GM19351 (cell line): ENCODE measurements at regions not wholly inside any gene's neighbourhood (a gene's known extent, or its start where the extent isn't known, plus 50 kb on each side); places are given as distances from the start of the nearest gene placed in this dataset.

Experiments used
- ATAC-seq: cut with Tn5 transposase; IDR thresholded peaks from one replicate; pipeline ENCODE4 v1.9.1; 2021; ENCODE audit warnings: mild to moderate bottlenecking, moderate library complexity; ENCODE audit not compliant: unreplicated experiment

DNA sequence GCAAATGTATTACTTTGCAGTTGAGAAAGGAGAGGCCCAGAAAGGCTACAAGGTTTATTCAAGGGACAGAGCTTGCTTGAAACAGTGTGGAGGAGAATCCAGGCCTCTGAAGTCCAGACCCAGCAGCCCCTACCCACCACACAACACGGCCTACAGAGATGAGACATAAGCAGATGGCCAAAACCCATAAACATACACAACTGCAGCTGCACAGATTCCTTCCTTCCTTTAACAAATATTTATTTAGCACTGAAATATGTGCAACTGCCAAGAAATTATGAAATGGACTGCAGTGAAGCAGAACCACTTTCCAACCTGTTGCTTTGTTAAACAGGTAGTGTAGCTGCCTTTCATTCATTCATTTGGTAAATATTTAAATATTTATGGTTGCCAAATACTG, 122.3 kb downstream of the SPATA19 start:
- no peak for ATAC-seq

DNA sequence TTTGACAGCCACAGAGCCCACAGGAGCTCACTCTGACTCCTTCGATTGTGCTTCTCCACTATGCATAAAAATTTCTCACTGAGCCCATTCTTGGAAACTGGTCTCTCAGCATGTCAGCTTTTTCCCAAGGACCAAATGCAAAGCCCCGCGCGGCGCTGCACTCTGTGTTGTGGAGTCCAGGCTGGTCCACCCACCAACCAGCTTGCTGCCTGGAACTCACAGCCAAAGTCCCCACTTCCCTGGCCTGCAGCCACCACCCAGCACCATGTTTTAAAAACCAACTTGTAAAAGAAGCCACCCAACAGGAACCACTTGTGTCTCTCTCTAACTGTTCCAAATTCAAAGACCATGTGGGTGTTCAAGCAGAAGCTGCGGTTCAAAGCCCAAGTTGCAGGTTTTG, 124.4 kb downstream of the SPATA19 start:
- no peak for ATAC-seq

DNA sequence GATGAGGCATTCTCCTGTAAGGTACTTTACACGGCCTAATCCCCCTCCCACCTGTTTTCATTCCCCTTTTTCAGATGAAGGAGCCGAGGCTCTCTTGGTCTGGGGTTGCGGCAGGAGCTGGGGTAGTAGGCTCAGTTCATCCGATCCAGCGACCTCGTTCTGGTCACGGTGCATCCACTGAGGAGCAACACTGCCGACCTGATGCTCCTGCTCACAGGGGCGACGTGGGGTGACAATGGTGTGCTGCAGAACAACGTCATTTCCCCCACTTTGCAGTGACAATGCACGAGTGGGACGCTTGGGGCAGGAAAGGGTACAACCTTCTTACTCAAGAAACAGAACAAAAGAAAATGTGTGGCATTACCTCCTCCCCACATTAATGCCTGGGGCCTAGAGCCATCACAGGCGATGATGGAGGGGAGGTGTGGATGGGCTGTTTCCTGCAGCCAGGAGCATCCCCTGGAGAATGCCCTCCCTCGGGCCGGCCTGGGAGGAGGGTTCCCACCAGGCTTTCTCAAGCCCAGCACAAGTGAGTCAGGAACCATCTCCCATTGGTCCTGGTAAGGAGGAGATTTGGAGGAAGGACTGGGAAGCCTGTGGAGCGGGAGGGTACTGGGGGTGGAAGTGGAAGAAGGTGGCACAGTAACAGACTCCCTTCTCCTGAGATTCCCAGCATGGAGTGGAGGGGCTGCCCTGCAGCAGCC, 125.6 kb downstream of the SPATA19 start:
- ATAC-seq: no peak

DNA sequence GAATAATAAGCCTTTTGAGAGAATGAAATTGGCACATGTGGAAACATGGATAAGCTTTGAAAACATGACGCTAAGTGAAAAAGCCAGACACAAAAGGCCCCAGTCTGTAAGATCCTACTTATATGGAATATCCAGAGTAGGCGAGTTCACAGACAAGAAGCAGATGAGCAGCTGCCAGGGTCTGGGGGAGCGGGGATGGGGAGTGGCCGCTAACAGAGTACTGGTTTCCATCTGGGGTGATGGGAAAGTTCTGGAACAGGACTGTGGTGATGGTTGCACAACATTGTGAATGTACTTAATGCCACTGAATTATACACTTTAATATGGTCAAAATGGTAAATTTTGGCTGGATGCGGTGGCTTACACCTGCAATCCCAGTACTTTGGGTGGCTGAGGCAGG, 126.5 kb downstream of the SPATA19 start:
- ATAC-seq: no peak

DNA sequence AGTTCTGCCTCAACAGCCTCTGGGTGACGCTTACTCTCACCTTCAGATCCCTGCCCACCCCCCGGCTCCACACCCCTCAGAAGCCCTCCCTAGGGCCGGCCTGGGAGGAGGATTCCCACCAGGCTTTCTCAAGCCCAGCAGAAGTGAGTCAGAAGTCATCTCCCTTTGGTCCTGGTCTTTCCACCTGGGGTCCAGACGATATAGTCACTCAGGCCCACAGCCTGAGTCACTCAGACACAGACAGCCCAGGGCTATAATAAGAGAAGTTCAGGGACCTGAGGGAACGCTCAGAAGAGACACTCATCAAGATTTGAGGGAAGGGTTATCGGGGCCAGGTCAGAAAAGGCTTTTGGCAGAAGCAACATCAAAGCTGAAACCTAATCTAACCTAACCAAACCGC, 127.1 kb downstream of the SPATA19 start:
- no peak for ATAC-seq

DNA sequence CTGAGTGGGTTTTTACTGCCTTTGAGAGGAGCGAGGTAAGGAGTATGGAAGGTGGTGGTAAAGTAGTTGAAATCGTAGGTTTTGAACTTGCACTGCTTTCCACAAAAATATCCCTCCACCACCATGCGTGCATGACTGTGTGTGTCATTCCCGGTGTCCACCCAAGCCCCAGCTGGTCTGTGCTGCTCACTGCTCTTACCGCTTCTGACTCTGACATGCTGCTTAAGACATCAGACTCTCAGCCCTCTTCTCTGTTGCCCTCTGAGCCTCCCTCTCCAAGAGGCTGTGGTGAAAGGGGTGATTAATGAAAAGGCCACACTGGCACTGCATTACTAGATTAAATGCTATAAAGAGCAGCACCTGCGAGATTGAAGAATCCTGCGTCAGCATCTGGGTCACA, 128.7 kb downstream of the SPATA19 start:
- no peak for ATAC-seq

DNA sequence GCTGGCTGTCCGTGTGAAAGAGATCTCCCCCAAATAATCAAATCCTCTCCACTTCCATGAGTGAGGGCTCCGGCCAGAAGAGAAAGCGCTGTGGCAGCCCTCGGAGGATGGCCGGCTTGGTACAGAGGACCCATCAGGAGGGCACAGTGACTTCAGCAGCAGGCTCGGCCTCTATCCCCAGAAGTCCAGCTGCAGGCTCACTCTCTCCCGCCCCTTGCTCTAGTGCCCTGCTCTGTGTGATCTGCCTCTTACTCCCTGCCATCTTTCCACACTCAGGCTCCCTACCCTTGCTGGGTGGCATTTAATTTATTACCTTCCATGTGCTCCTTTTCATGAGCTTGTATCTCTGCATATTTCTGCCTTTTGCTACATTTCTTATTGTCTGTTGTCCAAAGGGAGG, 129.7 kb downstream of the SPATA19 start:
- no peak for ATAC-seq

DNA sequence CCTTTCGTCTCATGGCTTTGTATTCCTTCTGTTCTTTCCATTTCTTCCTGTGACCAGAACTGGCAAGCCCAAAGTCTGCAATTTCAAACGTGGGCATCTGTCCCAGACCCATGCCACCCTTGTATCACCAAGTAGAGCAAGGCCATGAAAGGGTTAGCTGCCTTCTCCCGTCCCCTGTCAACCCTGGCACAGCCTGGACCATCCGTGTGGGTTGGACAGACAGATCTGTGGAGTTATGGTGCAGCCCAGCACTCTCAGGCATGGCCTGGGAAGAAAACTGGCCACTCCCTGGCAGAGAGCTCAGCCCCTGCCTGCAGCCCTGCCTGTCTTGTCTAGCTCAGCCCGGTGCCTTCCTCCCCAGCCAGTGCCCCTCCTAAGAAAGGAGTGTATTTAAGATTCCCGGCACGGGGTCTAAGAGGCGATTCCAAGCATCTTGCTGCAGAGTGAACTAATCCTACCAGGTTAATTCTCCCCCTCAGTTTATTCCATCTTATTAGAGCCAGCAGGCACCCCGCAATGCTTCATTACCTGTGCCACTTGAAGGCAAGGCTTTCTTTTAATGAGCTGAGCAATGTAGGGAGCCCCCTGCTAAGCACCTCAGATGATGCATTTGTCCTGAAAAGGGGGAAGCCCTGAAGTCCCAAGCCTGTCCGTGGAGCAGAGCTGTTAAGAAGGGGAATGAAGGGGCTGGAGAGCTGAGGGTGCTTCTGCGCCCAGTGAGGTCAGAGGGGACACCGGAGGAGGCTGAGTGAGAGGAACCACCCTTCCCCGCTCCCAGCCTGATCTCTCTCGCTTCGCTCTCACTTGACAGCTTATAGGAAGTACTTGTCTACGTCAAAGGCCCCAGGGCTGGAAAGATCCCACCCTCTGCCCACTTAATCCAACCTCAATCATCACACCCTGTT, 130.6 kb downstream of the SPATA19 start:
- ATAC-seq: no peak

DNA sequence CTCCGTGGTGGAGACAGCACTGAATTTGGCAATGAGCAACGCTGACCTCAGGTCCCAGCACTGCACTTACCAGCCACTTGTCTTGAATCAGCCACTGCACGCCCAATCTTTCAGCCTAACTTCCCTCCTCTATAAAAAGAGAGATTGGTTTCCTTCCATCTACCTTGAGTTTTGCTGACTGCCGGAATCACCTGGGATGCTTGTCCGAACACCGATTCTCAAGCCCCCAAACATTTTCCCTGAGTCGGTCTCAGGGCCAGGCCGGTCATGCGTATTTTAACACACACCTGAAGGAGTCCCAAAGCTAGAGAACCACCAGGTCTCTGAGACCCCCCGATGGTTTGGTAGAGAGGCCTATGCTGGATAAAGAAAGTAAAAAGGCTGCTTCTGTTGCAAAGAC, 131.5 kb downstream of the SPATA19 start:
- no peak for ATAC-seq

DNA sequence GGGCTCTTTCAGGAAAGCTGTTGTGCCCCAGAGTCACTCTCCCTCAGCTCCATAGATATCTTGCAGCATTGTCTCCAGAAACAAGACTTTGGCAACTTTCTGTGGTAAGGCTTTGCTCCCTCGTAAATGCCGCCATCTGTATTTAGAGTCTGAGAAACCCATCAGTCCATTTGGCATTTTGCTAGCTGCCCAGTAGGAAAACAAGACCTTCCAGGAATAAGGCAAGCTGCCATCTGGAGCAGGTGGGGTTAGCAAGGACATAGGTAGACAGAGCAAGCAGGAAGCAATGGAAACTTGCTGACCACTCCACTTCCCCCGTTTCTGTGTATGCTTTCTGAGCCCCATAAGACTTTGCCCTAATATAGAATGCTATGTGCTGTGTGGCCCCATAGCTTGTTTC, 131.9 kb downstream of the SPATA19 start:
- no peak for ATAC-seq

DNA sequence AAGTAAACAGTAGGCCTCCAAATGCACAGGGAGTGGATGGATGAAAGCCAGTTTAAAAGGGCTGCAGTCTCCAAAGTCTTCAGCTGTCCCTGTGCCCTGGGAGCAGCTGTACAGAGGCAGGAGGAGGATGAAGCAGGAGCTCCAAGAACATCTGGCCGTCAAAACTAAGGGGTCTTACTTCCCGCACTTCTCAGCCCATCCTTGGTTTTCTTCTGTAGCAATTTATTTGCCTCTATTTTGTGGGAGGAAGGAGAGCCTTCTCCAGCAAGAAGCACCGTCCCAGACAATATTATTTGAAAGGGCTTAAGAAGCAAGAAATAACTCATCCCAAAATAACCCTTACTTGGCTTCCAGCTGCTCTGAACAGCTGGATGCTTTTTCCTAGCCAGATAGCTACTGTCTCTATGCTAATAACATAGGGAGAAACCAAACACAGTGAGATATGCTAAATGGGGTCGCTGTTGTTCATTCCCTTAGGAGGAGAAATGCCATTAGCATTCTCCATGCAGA, 133.2 kb downstream of the SPATA19 start:
- no peak for ATAC-seq

DNA sequence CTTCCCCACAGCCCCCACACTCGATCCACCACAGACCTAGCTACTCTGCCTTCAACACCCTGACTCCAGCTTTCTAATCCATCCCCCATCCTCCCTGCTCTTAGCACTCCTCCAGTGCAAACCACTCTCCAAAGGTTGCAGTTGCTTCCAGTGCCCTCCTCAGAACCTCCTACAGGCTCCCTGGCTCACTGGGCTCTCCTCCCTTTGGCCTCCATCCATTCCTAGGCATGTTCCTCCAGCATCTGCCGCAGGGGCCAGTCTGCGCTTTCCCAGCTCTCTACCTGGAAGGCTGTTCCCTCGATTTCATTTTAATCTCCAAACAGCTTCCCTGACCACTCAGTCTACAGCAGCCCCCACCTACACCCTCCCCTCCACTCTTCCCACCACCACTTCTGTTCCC, 133.8 kb downstream of the SPATA19 start:
- ATAC-seq: no peak

DNA sequence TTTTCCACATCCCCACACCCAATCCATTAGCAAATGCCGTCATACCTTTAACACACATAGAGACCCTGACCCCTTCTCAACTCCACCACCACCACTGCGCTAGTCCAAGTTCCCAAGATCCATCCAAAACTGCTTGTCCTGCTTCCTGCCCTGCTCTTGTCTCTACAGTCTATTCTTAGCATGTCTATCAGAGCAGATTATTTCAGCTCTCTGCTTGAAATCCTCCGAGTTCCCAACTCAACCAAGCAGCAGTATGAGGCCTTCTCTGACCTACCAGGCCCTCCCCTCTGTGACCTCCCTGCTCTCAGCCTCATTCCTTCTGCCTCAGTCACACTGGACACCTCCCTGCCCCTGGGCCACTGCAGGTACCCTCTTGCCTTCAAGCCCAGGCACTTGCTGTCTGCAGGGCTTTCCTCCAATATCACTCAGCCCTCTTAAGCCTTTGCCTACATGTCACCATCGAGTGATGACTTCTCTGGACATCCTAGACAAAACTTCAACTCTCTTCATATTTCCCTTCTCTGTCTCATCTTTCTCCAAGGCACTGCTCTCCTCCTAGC, 134.6 kb downstream of the SPATA19 start:
- ATAC-seq: no peak

DNA sequence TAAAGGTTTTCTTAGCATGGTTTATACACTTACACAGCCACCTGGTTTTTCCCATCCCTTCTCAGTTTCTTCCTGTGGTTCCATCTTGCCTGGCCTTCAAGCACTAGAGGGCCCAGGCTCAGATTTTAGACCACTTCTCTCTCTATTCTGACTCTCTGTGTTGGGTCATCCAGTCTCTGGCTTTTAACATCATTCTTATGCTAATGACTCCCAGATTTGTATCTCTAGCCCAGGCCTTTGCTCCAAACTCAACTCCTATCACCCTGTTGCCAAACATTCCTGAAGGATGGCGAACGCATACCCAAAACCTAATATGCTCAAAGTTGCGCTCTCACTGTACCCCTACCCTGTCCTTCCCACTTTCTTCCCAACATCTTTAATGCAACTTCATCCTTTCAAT, 135.1 kb downstream of the SPATA19 start:
- no peak for ATAC-seq

DNA sequence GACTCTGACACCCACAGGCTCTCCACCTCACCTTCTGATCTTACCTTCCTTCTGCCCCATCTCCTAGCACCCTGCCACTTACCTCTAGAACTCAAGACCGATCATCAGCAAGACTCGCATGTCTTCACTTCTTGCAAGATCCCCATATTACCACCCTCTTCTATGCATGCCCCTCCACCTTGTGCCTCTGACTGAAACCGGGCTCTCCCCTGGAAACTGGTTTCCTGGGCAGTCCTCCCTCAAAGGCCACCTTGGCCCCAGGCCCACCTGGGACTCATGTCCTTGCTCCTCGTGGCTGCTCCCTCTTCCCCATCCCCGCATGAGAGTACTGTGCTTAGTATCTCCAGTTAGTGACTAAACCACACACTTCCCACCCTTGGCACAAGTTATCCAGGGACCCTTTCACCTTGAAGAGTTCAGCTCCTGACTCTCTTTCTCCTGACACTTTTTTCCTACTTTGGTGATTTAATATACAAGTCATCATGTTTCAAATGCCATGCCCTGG, 136.7 kb downstream of the SPATA19 start:
- no peak for ATAC-seq

DNA sequence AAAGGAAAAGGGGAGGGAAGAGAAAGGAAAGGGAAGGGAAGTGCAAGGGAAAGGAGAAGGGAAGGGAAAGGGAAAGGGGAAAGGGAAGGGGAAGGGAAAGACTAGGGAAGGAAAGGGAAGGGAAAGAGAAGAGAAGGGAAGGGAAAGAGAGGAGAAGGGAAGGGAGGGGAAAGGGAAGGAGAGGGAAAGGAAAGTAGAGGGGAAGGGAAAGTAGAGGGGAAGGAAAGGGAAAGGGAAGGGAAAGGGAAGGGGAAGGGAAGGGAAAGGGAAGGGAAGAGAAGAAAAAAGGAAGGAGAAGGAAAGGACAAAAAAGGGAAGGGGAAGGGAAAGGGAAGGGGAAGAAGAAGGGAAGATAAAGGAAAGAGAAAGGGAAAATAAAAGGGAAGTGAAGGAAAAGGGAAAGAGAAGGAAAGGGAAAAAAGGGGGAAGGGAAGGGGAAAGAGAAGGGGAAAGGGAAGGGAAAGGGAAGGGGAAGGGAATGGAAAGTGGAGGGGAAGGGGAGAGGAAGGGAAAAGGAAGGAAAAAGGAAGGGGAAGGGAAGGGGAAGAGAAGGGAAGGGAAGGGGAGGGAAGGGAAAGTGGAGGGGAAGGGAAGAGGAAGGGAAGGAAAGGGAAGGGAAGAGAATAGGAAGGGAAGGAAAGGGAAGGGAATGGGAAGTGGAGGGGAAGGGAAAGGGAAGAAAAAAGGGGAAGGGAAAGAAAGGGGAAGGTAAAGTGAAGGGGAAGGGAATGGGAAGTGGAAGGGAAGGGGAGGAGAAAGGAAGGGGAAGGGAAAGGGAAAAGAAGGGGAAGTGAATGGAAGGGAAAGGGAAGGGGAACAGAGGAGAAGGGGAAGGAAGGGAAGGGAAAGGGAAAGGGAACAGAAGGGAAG, 138.2 kb downstream of the SPATA19 start:
- ATAC-seq: no peak

DNA sequence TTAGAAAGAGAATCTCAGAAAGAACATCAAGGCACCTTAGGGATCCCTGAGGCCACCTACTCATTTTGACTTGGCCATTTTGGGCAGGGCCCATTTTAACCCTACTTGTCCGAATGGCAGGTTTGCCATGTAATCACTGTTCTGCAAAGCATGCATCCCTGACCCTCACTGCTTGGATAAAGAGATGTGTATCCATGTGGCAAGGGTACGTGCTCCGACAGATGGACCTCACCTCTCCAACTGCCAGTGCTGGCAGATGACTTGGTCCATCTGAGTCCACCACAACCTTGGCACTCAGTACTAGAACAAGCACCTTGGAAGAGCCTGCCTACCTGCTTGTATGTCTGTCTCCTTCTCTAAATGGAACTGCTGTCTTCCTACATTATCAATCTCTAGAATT, 139.4 kb downstream of the SPATA19 start:
- ATAC-seq: no peak

DNA sequence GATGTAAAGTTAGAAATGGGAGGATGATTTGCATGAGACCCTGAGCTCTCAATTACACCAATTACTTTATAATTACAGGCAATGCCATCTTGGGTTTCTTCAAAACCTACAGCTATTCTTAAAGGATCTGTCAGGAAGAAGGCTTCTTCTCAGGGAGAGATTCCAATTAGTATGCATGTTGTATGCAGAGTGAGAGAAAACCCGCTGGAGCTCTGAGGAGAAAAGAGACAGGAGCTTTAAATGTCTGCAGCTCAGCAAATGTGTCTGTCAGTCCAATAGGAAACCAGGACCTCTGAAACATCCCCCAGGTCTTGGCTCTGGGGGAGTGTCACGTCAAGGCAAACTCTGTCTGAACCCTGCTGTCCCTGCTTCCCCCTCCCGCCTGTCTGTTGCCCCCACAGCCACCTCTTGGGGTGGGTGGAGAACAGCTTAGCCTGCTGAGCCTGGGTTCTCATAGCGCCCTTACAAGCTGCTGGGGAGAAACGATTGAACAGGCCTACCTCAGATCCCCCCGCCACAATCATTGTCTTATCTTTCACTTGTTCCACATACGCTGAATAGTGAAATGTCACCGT, 140.2 kb downstream of the SPATA19 start:
- ATAC-seq: no peak

DNA sequence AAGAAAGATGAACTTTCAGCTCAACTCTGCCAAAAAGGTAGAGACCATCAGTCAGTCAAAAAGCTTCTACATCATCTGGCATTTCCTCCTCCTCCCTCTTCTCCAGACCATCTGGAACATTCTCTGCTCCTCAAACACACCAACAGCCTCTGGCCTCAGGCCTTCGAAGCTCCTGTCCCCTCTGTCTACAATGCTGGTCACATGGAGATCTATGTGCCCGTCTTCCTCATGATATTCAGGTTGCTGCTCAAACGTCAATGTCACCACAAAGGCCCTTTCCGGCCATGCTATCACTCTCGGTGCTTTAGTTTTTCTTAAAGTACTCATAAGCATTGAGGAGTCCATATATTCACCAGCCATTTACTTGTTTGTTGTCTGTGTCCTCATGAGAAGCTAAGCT, 146.2 kb downstream of the SPATA19 start:
- ATAC-seq: no peak

DNA sequence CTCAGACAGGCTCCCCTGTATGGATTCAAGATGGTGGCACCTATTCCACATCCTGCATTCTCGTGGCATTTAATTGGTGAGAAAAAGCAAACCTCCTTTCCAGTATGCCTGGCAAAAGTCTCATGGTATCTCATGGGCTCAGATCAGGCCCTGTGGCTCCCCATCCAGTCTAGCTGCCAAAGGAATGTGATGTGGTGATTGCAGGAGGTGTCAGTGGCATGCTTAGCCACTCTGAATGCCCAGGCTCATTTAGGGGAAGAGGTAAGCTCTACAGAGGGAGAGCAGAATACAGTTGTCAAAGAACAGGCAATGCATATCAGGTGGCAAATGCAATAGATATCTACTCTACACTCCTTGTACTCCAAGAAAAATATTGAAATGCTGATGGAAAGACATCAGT, 146.7 kb downstream of the SPATA19 start:
- no peak for ATAC-seq
